Activated CD8-positive, alpha-beta memory T cell treated with anti-CD3 and anti-CD28 coated beads, Interleukin-2, amount 50 U/mL, for 48 hours (primary cell): ENCODE measurements at regions not wholly inside any gene's neighbourhood (a gene's known extent, or its start where the extent isn't known, plus 50 kb on each side); places are given as distances from the start of the nearest gene placed in this dataset.

ENCODE experiments used
- DNase-seq: peaks from one replicate; pipeline ENCODE4 v3.0.0-alpha.2; 2020

DNA sequence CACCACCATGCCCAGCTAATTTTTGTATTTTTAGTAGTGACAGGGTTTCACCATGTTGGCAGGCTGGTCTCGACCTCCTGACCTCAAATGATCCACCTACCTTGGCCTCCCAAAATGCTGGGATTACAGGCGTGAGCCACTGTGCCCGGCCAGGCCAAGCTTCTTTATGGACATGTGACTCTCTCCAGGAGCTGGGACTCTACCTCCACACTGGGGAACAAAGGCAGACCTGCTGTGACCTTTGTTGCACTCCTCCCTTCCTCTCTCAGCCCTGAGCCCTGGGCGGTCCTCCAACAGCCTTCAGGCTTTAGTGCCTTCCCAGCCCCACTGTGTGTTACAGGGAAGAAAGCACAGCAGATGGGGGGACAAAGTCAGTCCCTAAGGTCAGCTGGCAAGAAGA, 55.0 kb upstream of the DUSP5 start:
- DNase-seq = peak; percentile 44

GRCh38 chr10:110443239-110444003, 54.3 kb upstream of the DUSP5 start:
- DNase-seq = peak; percentile 49

GRCh38 chr10:110444004-110444337, 53.7 kb upstream of the DUSP5 start:
- peak; percentile 29 for DNase-seq

DNA sequence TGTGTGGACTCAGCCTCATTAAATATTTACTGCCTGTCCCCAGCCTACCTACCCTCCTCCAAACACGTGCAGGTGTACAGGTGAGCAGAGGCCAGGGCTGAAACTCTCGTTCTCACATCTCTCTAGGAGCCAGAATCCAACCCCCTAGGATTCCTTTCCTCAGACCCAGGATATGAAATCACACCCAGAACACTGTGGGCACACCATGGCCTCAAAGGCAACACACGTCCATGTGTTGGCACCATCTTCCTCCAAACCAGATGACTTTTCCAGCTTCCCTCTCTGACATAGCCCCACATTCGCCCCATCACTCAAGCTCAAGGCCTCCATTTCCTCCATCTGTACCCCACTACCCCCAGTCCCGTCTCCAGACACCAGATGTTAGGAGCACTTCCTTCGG, 51.8 kb upstream of the DUSP5 start:
- no peak for DNase-seq

GRCh38 chr10:110446277-110446676, 51.4 kb upstream of the DUSP5 start:
- DNase-seq = no peak

DNA sequence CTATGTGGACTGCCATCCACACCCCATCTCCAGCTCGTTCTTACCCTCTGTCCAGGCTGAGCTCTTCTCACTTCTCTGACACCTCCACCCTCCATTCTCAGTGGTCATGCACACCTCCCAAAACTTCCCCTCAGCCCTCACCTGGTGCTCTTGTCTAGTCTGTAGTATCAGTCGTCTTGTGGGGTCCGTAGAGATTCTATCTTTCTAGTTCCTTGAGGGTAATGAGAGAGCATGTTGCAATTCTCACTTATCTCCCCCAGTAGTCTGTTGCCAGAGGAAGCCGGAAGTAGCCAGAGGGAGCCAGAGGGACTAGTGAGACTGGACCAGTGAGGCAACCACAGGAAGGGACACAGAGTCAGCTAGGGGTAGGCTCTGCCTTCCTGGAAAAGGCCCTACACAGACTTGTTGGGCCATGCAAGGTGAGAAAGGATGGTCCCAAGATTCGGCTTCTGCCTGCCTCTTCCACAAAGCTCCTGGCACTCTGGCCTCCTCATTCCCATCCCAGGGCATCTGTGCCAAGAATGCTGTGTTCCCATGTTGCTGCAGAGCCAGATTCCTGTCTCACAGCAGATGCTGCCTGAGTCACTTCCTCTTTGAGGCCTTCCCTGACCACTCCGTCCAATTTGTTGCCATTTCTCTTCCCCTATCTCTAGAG, 50.6 kb upstream of the DUSP5 start:
- DNase-seq = no peak

- no peak for DNase-seq
Measured at GRCh38 chr10:110447886-110448285, 49.8 kb upstream of the DUSP5 start.
